HEK293 (cell line): ENCODE measurements at regions not wholly inside any gene's neighbourhood (a gene's known extent, or its start where the extent isn't known, plus 50 kb on each side); places are given as distances from the start of the nearest gene placed in this dataset.

Experiments
- CTCF ChIA-PET: fragments of 350-600 bp; formaldehyde crosslinking; extraction: SDS; loops from one replicate; lab custom pipeline; 2021; ENCODE audit warnings: antibody characterized with exemption; lab: Yijun Ruan, JAX
- POLR2A ChIA-PET: fragments of 300-600 bp; formaldehyde crosslinking; extraction: SDS; loops from one replicate; lab custom pipeline; 2020; ENCODE audit warnings: antibody characterized with exemption, inconsistent platforms; lab: Yijun Ruan, JAX
- H3K27ac ChIP-seq: fragments of 200-500 bp; sonication (Bioruptor generic); 2 replicates; pipeline ENCODE4 v1.5.1; 2014; ENCODE audit warnings: low read depth, low read length, control low read depth, inconsistent platforms; ENCODE audit errors: extremely low read depth
- H3K36me3 ChIP-seq, 2 experiments: fragments of 200-500 bp in 1 of 2; sonication (Bioruptor generic) in 1 of 2; 1 replicate in 1 of 2; 2 replicates in 1 of 2; pipeline ENCODE4 v1.5.1; 2014 to 2017; ENCODE audit warnings: inconsistent platforms in 2 of 2, low read length in 2 of 2; ENCODE audit not compliant: control insufficient read depth in 2 of 2, insufficient read depth in 1 of 2
- H3K4me1 ChIP-seq: fragments of 200-500 bp; sonication (Bioruptor generic); 2 replicates; pipeline ENCODE4 v1.5.1; 2014; ENCODE audit warnings: mild to moderate bottlenecking, low read length, inconsistent platforms; ENCODE audit not compliant: control insufficient read depth, insufficient read depth
- H3K4me3 ChIP-seq: 2 replicates; pipeline ENCODE4 v1.5.1; 2011; ENCODE audit warnings: low read depth, mild to moderate bottlenecking, control low read depth, low read length, moderate library complexity
- H3K9me3 ChIP-seq: fragments of 200-500 bp; sonication (Bioruptor generic); 2 replicates; pipeline ENCODE4 v1.5.1; 2014; ENCODE audit warnings: low read depth, low read length, inconsistent platforms; ENCODE audit not compliant: control insufficient read depth, insufficient read depth
- GFI1B ChIP-seq: fragments of 450-650 bp; formaldehyde crosslinking; IDR thresholded peaks from 2 replicates; pipeline ENCODE4 v1.5.1; 2016; ENCODE audit warnings: missing biosample characterization, missing genetic modification characterization
- GLIS2 ChIP-seq: fragments of 450-650 bp; formaldehyde crosslinking; IDR thresholded peaks from 2 replicates; pipeline ENCODE4 v1.5.1; 2016; ENCODE audit warnings: missing biosample characterization, missing genetic modification characterization
- HOXD13 ChIP-seq: sonication (generic); formaldehyde crosslinking; IDR thresholded peaks from 2 replicates; pipeline ENCODE4 v1.8.0; 2022; ENCODE audit warnings: missing genetic modification reagents, borderline replicate concordance
- REPIN1 ChIP-seq: fragments of 450-650 bp; formaldehyde crosslinking; IDR thresholded peaks from 2 replicates; pipeline ENCODE4 v1.5.1; 2017; ENCODE audit warnings: missing biosample characterization, missing genetic modification characterization, low read depth
- SCRT1 ChIP-seq: fragments of 450-650 bp; formaldehyde crosslinking; IDR thresholded peaks from 2 replicates; pipeline ENCODE4 v1.5.1; 2016; ENCODE audit warnings: missing biosample characterization, missing genetic modification characterization, borderline replicate concordance
- TCF7L2 ChIP-seq: IDR thresholded peaks from 2 replicates; pipeline ENCODE4 v1.6.1; 2011; ENCODE audit warnings: low read depth, mild to moderate bottlenecking, inconsistent platforms, low read length, moderate library complexity, borderline replicate concordance
- ZBTB48 ChIP-seq: fragments of 450-650 bp; formaldehyde crosslinking; IDR thresholded peaks from 2 replicates; pipeline ENCODE4 v1.5.1; 2016; ENCODE audit warnings: missing biosample characterization, missing genetic modification characterization
- ZFHX2 ChIP-seq: fragments of 450-650 bp; formaldehyde crosslinking; conservative IDR thresholded peaks from 2 replicates; pipeline ENCODE4 v1.5.1; 2016; ENCODE audit warnings: missing biosample characterization, missing genetic modification characterization
- ZNF114 ChIP-seq: fragments of 450-650 bp; formaldehyde crosslinking; IDR thresholded peaks from 2 replicates; pipeline ENCODE4 v1.5.0; 2017; ENCODE audit warnings: missing biosample characterization, missing genetic modification characterization
- ZNF121 ChIP-seq: fragments of 450-650 bp; formaldehyde crosslinking; IDR thresholded peaks from 2 replicates; pipeline ENCODE4 v1.5.1; 2016; ENCODE audit warnings: missing biosample characterization, missing genetic modification characterization
- ZNF133 ChIP-seq: fragments of 450-650 bp; formaldehyde crosslinking; IDR thresholded peaks from 2 replicates; pipeline ENCODE4 v1.5.1; 2016; ENCODE audit warnings: missing biosample characterization, missing genetic modification characterization
- ZNF211 ChIP-seq: fragments of 450-650 bp; formaldehyde crosslinking; IDR thresholded peaks from 2 replicates; pipeline ENCODE4 v1.5.1; 2016; ENCODE audit warnings: low read depth, missing biosample characterization, missing genetic modification characterization
- ZNF221 ChIP-seq: fragments of 450-650 bp; formaldehyde crosslinking; IDR thresholded peaks from 2 replicates; pipeline ENCODE4 v1.5.1; 2017; ENCODE audit warnings: missing biosample characterization, missing genetic modification characterization, borderline replicate concordance
- ZNF514 ChIP-seq: fragments of 450-650 bp; formaldehyde crosslinking; IDR thresholded peaks from 2 replicates; pipeline ENCODE4 v1.5.1; 2016; ENCODE audit warnings: missing biosample characterization, missing genetic modification characterization
- ZNF571 ChIP-seq: fragments of 450-650 bp; formaldehyde crosslinking; IDR thresholded peaks from 2 replicates; pipeline ENCODE4 v1.5.0; 2017; ENCODE audit warnings: missing biosample characterization, missing genetic modification characterization
- ZNF610 ChIP-seq: fragments of 450-650 bp; formaldehyde crosslinking; IDR thresholded peaks from 2 replicates; pipeline ENCODE4 v1.5.1; 2016; ENCODE audit warnings: missing biosample characterization, missing genetic modification characterization, borderline replicate concordance
- ZNF623 ChIP-seq: fragments of 450-650 bp; formaldehyde crosslinking; IDR thresholded peaks from 2 replicates; pipeline ENCODE4 v1.5.1; 2016; ENCODE audit warnings: missing biosample characterization, missing genetic modification characterization
- ZNF629 ChIP-seq: fragments of 450-650 bp; formaldehyde crosslinking; IDR thresholded peaks from 2 replicates; pipeline ENCODE4 v1.5.1; 2017; ENCODE audit warnings: missing biosample characterization, missing genetic modification characterization
- ZNF658 ChIP-seq: fragments of 450-650 bp; formaldehyde crosslinking; IDR thresholded peaks from 2 replicates; pipeline ENCODE4; 2016; ENCODE audit warnings: missing biosample characterization, missing genetic modification characterization
- ZNF664 ChIP-seq: fragments of 450-650 bp; formaldehyde crosslinking; IDR thresholded peaks from 2 replicates; pipeline ENCODE4 v1.5.1; 2016; ENCODE audit warnings: missing biosample characterization, missing genetic modification characterization
- ZNF792 ChIP-seq: fragments of 450-650 bp; formaldehyde crosslinking; IDR thresholded peaks from 2 replicates; pipeline ENCODE4 v1.5.1; 2016; ENCODE audit warnings: missing biosample characterization, missing genetic modification characterization
- TF ChIP-seq, protein P1 (sequence below): fragments of 450-650 bp; formaldehyde crosslinking; IDR thresholded peaks from 2 replicates; pipeline ENCODE4 v1.5.1; 2016; ENCODE audit warnings: missing biosample characterization, missing genetic modification characterization
- TF ChIP-seq, protein P2 (sequence below): fragments of 450-650 bp; formaldehyde crosslinking; IDR thresholded peaks from 2 replicates; pipeline ENCODE4 v1.5.1; 2016; ENCODE audit warnings: missing biosample characterization, missing genetic modification characterization

- Histone ChIP-seq H3K9me3 (no peaks in the 10 kb centered on the region), H3K4me1 (no peaks in the 10 kb centered on the region), H3K27ac (no peak overlapping the region), H3K4me3 (no peak overlapping the region), H3K36me3 (no peaks in the 10 kb centered on the region)
- TF ChIP-seq REPIN1 (no peak), ZNF629 (tag by site-specific recombination) (no peak), ZNF121 (no peak), HOXD13 (CRISPR knock-in tag) (no peak), GFI1B (tag by site-specific recombination) (no peak), ZNF114 (tag by site-specific recombination) (no peak), ZNF211 (tag by site-specific recombination) (no peak), ZNF133 (tag by site-specific recombination) (no peak), ZNF792 (no peak), ZBTB48 (no peak), ZFHX2 (tag by site-specific recombination) (no peak), ZNF514 (tag by site-specific recombination) (no peak), GLIS2 (tag by site-specific recombination) (no peak), ZNF664 (no peak), ZNF658 (no peak), TCF7L2 (no peak)
- TF ChIP-seq, protein P1, sequence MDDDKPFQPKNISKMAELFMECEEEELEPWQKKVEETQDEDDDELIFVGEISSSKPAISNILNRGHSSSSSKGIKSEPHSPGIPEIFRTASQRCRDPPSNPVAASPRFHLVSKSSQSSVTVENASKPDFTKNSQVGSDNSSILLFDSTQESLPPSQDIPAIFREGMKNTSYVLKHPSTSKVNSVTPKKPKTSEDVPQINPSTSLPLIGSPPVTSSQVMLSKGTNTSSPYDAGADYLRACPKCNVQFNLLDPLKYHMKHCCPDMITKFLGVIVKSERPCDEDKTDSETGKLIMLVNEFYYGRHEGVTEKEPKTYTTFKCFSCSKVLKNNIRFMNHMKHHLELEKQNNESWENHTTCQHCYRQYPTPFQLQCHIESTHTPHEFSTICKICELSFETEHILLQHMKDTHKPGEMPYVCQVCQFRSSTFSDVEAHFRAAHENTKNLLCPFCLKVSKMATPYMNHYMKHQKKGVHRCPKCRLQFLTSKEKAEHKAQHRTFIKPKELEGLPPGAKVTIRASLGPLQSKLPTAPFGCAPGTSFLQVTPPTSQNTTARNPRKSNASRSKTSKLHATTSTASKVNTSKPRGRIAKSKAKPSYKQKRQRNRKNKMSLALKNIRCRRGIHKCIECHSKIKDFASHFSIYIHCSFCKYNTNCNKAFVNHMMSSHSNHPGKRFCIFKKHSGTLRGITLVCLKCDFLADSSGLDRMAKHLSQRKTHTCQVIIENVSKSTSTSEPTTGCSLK = no peak
- ChIA-PET CTCF (no interaction called here), POLR2A (no interaction called here)
These were observed 152.1 kb upstream of the VCX start for GRCh38 chrX:7690842-7691241.

DNA sequence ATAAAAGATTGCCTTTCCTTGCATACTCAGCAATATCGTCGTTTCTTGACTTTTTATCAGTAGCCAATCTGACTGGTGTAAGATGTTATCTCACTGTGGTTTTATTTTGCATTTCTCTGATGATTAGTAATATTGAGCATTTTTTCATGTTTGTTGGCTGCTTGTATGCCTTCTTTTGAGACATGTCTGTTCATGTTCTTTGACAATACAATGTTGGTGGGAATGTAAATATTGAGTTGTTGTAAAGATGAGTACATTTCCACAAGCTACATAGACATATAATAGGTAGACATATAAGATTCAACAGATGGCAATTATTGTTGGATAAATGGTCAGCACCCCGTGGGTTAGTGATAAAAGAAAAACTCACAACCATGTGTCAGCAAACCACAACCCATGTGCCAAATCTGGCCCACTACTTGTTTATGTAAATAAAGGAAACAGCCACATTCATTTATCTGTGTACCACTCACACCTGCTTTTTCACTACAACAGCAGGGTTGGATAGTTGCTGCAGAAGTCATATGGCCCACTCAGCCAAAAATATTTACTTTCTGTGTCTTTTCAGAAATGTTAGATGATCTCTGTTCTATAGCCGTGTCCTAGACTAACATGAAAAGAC, 153.1 kb upstream of the VCX start:
- no peak overlapping the region for H3K27ac ChIP-seq
- ChIA-PET CTCF (no interaction called here), POLR2A (no interaction called here)
- TF ChIP-seq, protein P2, sequence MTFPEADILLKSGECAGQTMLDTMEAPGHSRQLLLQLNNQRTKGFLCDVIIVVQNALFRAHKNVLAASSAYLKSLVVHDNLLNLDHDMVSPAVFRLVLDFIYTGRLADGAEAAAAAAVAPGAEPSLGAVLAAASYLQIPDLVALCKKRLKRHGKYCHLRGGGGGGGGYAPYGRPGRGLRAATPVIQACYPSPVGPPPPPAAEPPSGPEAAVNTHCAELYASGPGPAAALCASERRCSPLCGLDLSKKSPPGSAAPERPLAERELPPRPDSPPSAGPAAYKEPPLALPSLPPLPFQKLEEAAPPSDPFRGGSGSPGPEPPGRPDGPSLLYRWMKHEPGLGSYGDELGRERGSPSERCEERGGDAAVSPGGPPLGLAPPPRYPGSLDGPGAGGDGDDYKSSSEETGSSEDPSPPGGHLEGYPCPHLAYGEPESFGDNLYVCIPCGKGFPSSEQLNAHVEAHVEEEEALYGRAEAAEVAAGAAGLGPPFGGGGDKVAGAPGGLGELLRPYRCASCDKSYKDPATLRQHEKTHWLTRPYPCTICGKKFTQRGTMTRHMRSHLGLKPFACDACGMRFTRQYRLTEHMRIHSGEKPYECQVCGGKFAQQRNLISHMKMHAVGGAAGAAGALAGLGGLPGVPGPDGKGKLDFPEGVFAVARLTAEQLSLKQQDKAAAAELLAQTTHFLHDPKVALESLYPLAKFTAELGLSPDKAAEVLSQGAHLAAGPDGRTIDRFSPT (tag by site-specific recombination) = no peak
- TF ChIP-seq ZNF623 (no peak), SCRT1 (no peak), ZNF571 (no peak), ZNF221 (tag by site-specific recombination) (no peak)
- H3K4me1 ChIP-seq = no peaks in the 10 kb centered on the region
- no peaks in the 10 kb centered on the region for H3K9me3 ChIP-seq
- no peak overlapping the region for H3K4me3 ChIP-seq
- H3K36me3 ChIP-seq = no peaks in the 10 kb centered on the region

GRCh38 chrX:7680181-7680580, 162.8 kb upstream of the VCX start:
- Histone ChIP-seq H3K36me3 (no peaks in the 10 kb centered on the region), H3K9me3 (no peaks in the 10 kb centered on the region), H3K4me3 (no peak overlapping the region), H3K4me1 (no peaks in the 10 kb centered on the region), H3K27ac (no peak overlapping the region)
- ChIA-PET POLR2A (no interaction called here), CTCF (no interaction called here)
- TF ChIP-seq ZNF514 (tag by site-specific recombination) (no peak), ZNF610 (tag by site-specific recombination) (no peak)
